B cell (primary cell): ENCODE measurements at regions not wholly inside any gene's neighbourhood (a gene's known extent, or its start where the extent isn't known, plus 50 kb on each side); places are given as distances from the start of the nearest gene placed in this dataset.
"Not testable (repeated sequence)": the region's sequence is repeated elsewhere in the genome, so short reads cannot be mapped to it uniquely, and the experiment has no call there.

Experiments
- CTCF ChIP-seq: fragments of 200-600 bp; IDR thresholded peaks from one replicate; pipeline ENCODE4 v1.8.0; 2022; ENCODE audit warnings: antibody characterized with exemption, mild to moderate bottlenecking
- EZH2 ChIP-seq: IDR thresholded peaks from 2 replicates; pipeline ENCODE4 v1.6.1; 2012; ENCODE audit warnings: borderline replicate concordance, low read depth, mild to moderate bottlenecking, moderate library complexity, low read length; ENCODE audit not compliant: insufficient read depth, poor library complexity, severe bottlenecking

DNA sequence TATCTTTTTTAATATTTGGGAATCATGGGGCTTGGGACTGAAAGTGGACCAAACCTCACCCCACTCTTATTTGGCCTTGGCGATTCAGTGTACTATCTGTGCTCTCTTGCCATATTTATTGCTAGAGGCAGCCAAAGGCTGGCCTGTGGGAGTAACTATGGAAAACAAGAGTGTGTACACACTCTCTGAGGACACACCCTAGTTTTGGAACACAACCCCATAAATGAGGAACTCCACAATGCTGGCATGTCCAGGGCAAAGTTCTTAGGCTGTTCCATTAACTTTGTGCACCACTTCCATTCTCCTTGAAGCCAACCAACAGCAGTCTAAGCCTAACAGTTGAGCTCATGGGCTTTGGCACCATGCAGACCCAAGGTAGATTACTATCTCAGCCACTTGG is 54.9 kb upstream of the LANCL3 start:
- not testable (repeated sequence) for TF ChIP-seq CTCF, EZH2
